ENCODE measurements at regions not wholly inside any gene's neighbourhood (a gene's known extent, or its start where the extent isn't known, plus 50 kb on each side); places are given as distances from the start of the nearest gene placed in this dataset.

GRCh38 chr3:56864918-56865524 is 63.3 kb upstream of the ARHGEF3 start:
- TF ChIP-seq EZH2phosphoT487 (IDR thresholded peaks at IDR 0.05; ENCODE audit: insufficient read depth, low read depth) (no peak), EZH2 (IDR thresholded peaks at IDR 0.05; ENCODE audit: insufficient read depth, poor library complexity, severe bottlenecking) (no peak)
